AG09309 (cell line): ENCODE measurements at regions not wholly inside any gene's neighbourhood (a gene's known extent, or its start where the extent isn't known, plus 50 kb on each side); places are given as distances from the start of the nearest gene placed in this dataset.

Source experiments
- DNase-seq: peaks from one replicate; pipeline ENCODE4 v3.0.0-alpha.2; 2010; ENCODE audit warnings: low read depth
- H3K4me3 ChIP-seq: 2 replicates; pipeline ENCODE4 v1.5.1; 2011; ENCODE audit warnings: mild to moderate bottlenecking, low read depth, low read length, moderate library complexity; ENCODE audit not compliant: control insufficient read depth
- CTCF ChIP-seq: IDR thresholded peaks from 2 replicates; pipeline ENCODE4 v1.5.1; 2011; ENCODE audit warnings: mild to moderate bottlenecking, low read depth, low read length, inconsistent platforms; ENCODE audit not compliant: insufficient read depth, control insufficient read depth; ENCODE audit errors: missing control alignments

GRCh38 chr6:50271817-50272216 is 222.1 kb upstream of the DEFB112 start:
- TF ChIP-seq CTCF, result no peak
- no peak overlapping the region for H3K4me3 ChIP-seq
- no peak for DNase-seq

- no peak for TF ChIP-seq CTCF
- DNase-seq, result no peak
- H3K4me3 ChIP-seq, result no peak overlapping the region
Measured at GRCh38 chr6:50272611-50273010, 222.9 kb upstream of the DEFB112 start.

GRCh38 chr6:50276771-50277261 is 227.1 kb upstream of the DEFB112 start:
- no peak for TF ChIP-seq CTCF
- H3K4me3 ChIP-seq, result no peak overlapping the region
- no peak for DNase-seq

- DNase-seq, result no peak
- no peak for TF ChIP-seq CTCF
- no peak overlapping the region for H3K4me3 ChIP-seq
Measured at GRCh38 chr6:50277774-50278173, 228.0 kb upstream of the DEFB112 start.

GRCh38 chr6:50278663-50279062 is 228.9 kb upstream of the DEFB112 start:
- H3K4me3 ChIP-seq, result no peak overlapping the region
- TF ChIP-seq CTCF, result no peak
- DNase-seq, result no peak

GRCh38 chr6:50285735-50286134 is 236.0 kb upstream of the DEFB112 start:
- no peak overlapping the region for H3K4me3 ChIP-seq
- no peak for TF ChIP-seq CTCF
- DNase-seq, result no peak

- TF ChIP-seq CTCF, result no peak
- DNase-seq, result no peak
Measured at GRCh38 chr6:50288241-50288640, 238.5 kb upstream of the DEFB112 start.

More at GRCh38 chr6:50288241-50288640, 238.5 kb upstream of the DEFB112 start:
- H3K4me3 ChIP-seq, result no peak overlapping the region
